ENCODE measurements at regions not wholly inside any gene's neighbourhood (a gene's known extent, or its start where the extent isn't known, plus 50 kb on each side); places are given as distances from the start of the nearest gene placed in this dataset.

- peaks cover 20 to 21% of the 10 kb centered on the region in 2 experiments for H3K4me1 Mint-ChIP-seq
- H2AK5ac ChIP-seq (ENCODE audit: insufficient read length, low read length) = no peak overlapping the region
- H4K91ac ChIP-seq (ENCODE audit: insufficient read length, low read depth, low read length) = no peak overlapping the region
- no peaks in the 10 kb centered on the region for H3K79me1 ChIP-seq (ENCODE audit: insufficient read depth, low read depth, low read length, poor library complexity, severe bottlenecking)
- H3K4ac ChIP-seq (ENCODE audit: low read depth, low read length) = no peak overlapping the region
- H2BK12ac ChIP-seq (ENCODE audit: insufficient read length, low read depth, low read length) = no peak overlapping the region
- no peak overlapping the region for H3K27ac Mint-ChIP-seq
- no CpG with 5 or more reads among the region's 4 CpGs for WGBS (ENCODE audit: extremely low coverage, insufficient read length, low lambda C conversion rate)
- no peak overlapping the region for H2AFZ ChIP-seq (ENCODE audit: low read length)
- H2BK15ac ChIP-seq (ENCODE audit: low read depth, low read length) = no peak overlapping the region
- no peak for TF ChIP-seq CTCF (conservative IDR thresholded peaks at IDR 0.05)
- H4K5ac ChIP-seq (ENCODE audit: insufficient read length, low read depth, low read length) = no peak overlapping the region
- H3T11ph ChIP-seq (ENCODE audit: low read length) = no peak overlapping the region
- H3K14ac ChIP-seq (ENCODE audit: insufficient read depth, low read length) = no peak overlapping the region
- H4K8ac ChIP-seq (replicated peaks; ENCODE audit: insufficient read length, low read depth, low read length) = no peak overlapping the region
- H2BK120ac ChIP-seq (ENCODE audit: low read depth, low read length, poor library complexity, severe bottlenecking) = no peak overlapping the region
- no peak overlapping the region for H2BK20ac ChIP-seq (ENCODE audit: low read depth, low read length, poor library complexity, severe bottlenecking)
- no peaks in the 10 kb centered on the region for H4K20me1 ChIP-seq (ENCODE audit: control insufficient read depth, insufficient read depth, insufficient read length)
- no peak overlapping the region for H3K9ac ChIP-seq (ENCODE audit: extremely low read depth, insufficient read length, low read length)
- no peak overlapping the region for H3K56ac ChIP-seq (ENCODE audit: insufficient read length, low read depth, low read length)
- no peak overlapping the region for H3K4me3 Mint-ChIP-seq
- H2BK5ac ChIP-seq (ENCODE audit: insufficient read length, low read length) = no peak overlapping the region
- no peak overlapping the region for H3K23ac ChIP-seq (ENCODE audit: insufficient read length, low read depth, low read length)
- DNase-seq = no peak
- no peak overlapping the region for H3K4me2 ChIP-seq (ENCODE audit: insufficient read depth, insufficient read length, low read length)
- no peak overlapping the region for H3K18ac ChIP-seq (ENCODE audit: insufficient read length, low read depth, low read length)
- no peaks in the 10 kb centered on the region for H3K27me3 ChIP-seq (ENCODE audit: insufficient read depth, low read length)
- no peaks in the 10 kb centered on the region for H3K9me3 Mint-ChIP-seq
- H3K79me2 ChIP-seq (ENCODE audit: insufficient read depth, low read length) = no peaks in the 10 kb centered on the region
- 0 out of 2 replicates have a peak, but pooled peaks cover 1% of the 10 kb centered on the region for H3K27me3 Mint-ChIP-seq (ENCODE audit: low read depth)
- H3K4me1 ChIP-seq (ENCODE audit: insufficient read depth, low read length) = no peaks in the 10 kb centered on the region
- H3K27ac ChIP-seq (ENCODE audit: insufficient read length, low read depth, low read length) = no peak overlapping the region
- H3K36me3 Mint-ChIP-seq (ENCODE audit: insufficient read depth in 1 of 3, low read depth in 3 of 3) = no peaks in the 10 kb centered on the region
- no peaks in the 10 kb centered on the region for H3K23me2 ChIP-seq (ENCODE audit: insufficient read length, low read depth, low read length, poor library complexity, severe bottlenecking)
- H3K9me3 ChIP-seq (ENCODE audit: control insufficient read depth, low read depth, low read length) = no peaks in the 10 kb centered on the region
These were observed 294.8 kb upstream of the STT3B start for GRCh38 chr3:31237887-31238286.
